Hepatocyte (in vitro differentiated cells): ENCODE measurements at regions not wholly inside any gene's neighbourhood (a gene's known extent, or its start where the extent isn't known, plus 50 kb on each side); places are given as distances from the start of the nearest gene placed in this dataset.

Source experiments
- DNase-seq: peaks from one replicate; pipeline ENCODE4 v3.0.0-alpha.2; 2016; ENCODE audit warnings: low spot score
- H2AFZ ChIP-seq: fragments of 200-600 bp; sonication (generic); 2 replicates; pipeline ENCODE4 v1.6.0; 2016; ENCODE audit warnings: antibody characterized with exemption, mild to moderate bottlenecking
- H3K27ac ChIP-seq: fragments of 200-600 bp; sonication (generic); 2 replicates; pipeline ENCODE4 v1.5.1; 2016; ENCODE audit warnings: mild to moderate bottlenecking
- H3K27me3 ChIP-seq: fragments of 200-600 bp; sonication (generic); 2 replicates; pipeline ENCODE4 v1.6.1; 2016
- H3K36me3 ChIP-seq: fragments of 200-600 bp; sonication (generic); replicated peaks from 2 replicates; pipeline ENCODE4 v1.5.1; 2016; ENCODE audit warnings: low read depth; ENCODE audit not compliant: insufficient read depth
- H3K4me1 ChIP-seq: fragments of 200-600 bp; sonication (generic); 2 replicates; pipeline ENCODE4 v1.5.1; 2016; ENCODE audit warnings: mild to moderate bottlenecking, moderate library complexity; ENCODE audit not compliant: insufficient read depth
- H3K4me2 ChIP-seq: fragments of 200-600 bp; sonication (generic); 2 replicates; pipeline ENCODE4 v1.6.0; 2016
- H3K4me3 ChIP-seq: fragments of 200-600 bp; sonication (generic); 2 replicates; pipeline ENCODE4 v1.5.1; 2016; ENCODE audit warnings: mild to moderate bottlenecking
- H3K79me2 ChIP-seq: fragments of 200-600 bp; sonication (generic); 2 replicates; pipeline ENCODE4 v1.6.0; 2017; ENCODE audit warnings: mild to moderate bottlenecking
- H3K9me2 ChIP-seq: fragments of 200-600 bp; sonication (generic); replicated peaks from 2 replicates; pipeline ENCODE4 v1.6.0; 2017; ENCODE audit warnings: mild to moderate bottlenecking; ENCODE audit not compliant: insufficient read depth
- H3K9me3 ChIP-seq: fragments of 200-600 bp; sonication (generic); 2 replicates; pipeline ENCODE4 v1.5.1; 2016; ENCODE audit warnings: low read depth, mild to moderate bottlenecking
- H4K20me1 ChIP-seq: fragments of 200-600 bp; sonication (generic); 2 replicates; pipeline ENCODE4 v1.6.0; 2016; ENCODE audit warnings: mild to moderate bottlenecking; ENCODE audit not compliant: insufficient read depth, poor library complexity, severe bottlenecking
- CTCF ChIP-seq: fragments of 200-600 bp; sonication (generic); IDR thresholded peaks from 2 replicates; pipeline ENCODE4 v1.5.1; 2016; ENCODE audit warnings: antibody characterized with exemption, mild to moderate bottlenecking; ENCODE audit not compliant: poor library complexity
- EZH2 ChIP-seq: fragments of 200-600 bp; sonication (generic); IDR thresholded peaks from 2 replicates; pipeline ENCODE4 v1.6.1; 2016; ENCODE audit warnings: antibody characterized with exemption, mild to moderate bottlenecking, borderline replicate concordance
- EZH2phosphoT487 ChIP-seq: fragments of 200-600 bp; sonication (generic); IDR thresholded peaks from one replicate; pipeline ENCODE4 v1.6.1; 2018; ENCODE audit warnings: antibody characterized with exemption, mild to moderate bottlenecking, low read depth, moderate library complexity; ENCODE audit not compliant: unreplicated experiment, severe bottlenecking
- WGBS: methylation state at CpG from one replicate; pipeline ENCODE4 v1.1.6; 2016; ENCODE audit warnings: low lambda C conversion rate; ENCODE audit errors: missing lambda C conversion rate; 5-methylcytosine and 5-hydroxymethylcytosine counted together

DNA sequence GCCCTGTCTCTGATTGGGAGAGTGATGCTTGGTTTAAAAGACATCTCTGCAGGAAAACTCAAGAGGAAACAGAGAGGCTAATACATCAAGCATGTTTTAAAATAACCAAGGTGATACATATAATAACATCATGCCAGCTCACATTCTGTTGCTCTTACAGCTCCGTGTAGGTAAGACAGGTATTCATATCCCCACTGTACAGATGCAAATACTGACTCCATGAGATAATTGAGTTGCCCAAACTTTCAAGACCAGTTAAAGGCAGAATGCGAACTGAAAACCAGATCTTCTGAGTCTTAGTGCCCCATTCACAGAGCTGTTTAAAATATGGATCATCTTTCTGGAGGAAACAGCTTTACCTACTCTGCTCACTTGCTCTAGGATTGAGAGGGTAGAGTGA is 214.0 kb downstream of the PIK3R1 start:
- no peak overlapping the region for H2AFZ ChIP-seq
- no peaks in the 10 kb centered on the region for H4K20me1 ChIP-seq
- H3K79me2 ChIP-seq, result no peaks in the 10 kb centered on the region
- no peak overlapping the region for H3K4me3 ChIP-seq
- H3K36me3 ChIP-seq, result no peaks in the 10 kb centered on the region
- no peak overlapping the region for H3K27ac ChIP-seq
- DNase-seq, result no peak
- WGBS, result 93% methylated on average over 2 of the region's 2 CpGs
- peaks cover 15% of the 10 kb centered on the region for H3K4me1 ChIP-seq
- no peak for TF ChIP-seq CTCF
- no peak for TF ChIP-seq EZH2
- TF ChIP-seq EZH2phosphoT487, result no peak
- H3K9me2 ChIP-seq, result no peaks in the 10 kb centered on the region
- no peak overlapping the region for H3K4me2 ChIP-seq
- no peaks in the 10 kb centered on the region for H3K27me3 ChIP-seq
- H3K9me3 ChIP-seq, result no peaks in the 10 kb centered on the region

- H3K4me1 ChIP-seq, result peaks cover 11% of the 10 kb centered on the region
- no peak for TF ChIP-seq EZH2phosphoT487
- TF ChIP-seq EZH2, result no peak
- no peak for TF ChIP-seq CTCF
- no peaks in the 10 kb centered on the region for H3K36me3 ChIP-seq
- H3K9me3 ChIP-seq, result no peaks in the 10 kb centered on the region
- H3K27me3 ChIP-seq, result no peaks in the 10 kb centered on the region
- no peak overlapping the region for H3K4me3 ChIP-seq
- no peaks in the 10 kb centered on the region for H3K9me2 ChIP-seq
- DNase-seq, result no peak
- no peak overlapping the region for H3K4me2 ChIP-seq
- no peaks in the 10 kb centered on the region for H4K20me1 ChIP-seq
- 76% methylated on average over 1 of the region's 1 CpG for WGBS
- no peak overlapping the region for H3K27ac ChIP-seq
- no peak overlapping the region for H2AFZ ChIP-seq
- H3K79me2 ChIP-seq, result no peaks in the 10 kb centered on the region
Observed at GRCh38 chr5:68430279-68430678, 214.7 kb downstream of the PIK3R1 start.

- H3K4me3 ChIP-seq, result no peak overlapping the region
- H3K36me3 ChIP-seq, result no peaks in the 10 kb centered on the region
- H3K79me2 ChIP-seq, result no peaks in the 10 kb centered on the region
- no peaks in the 10 kb centered on the region for H3K9me2 ChIP-seq
- H4K20me1 ChIP-seq, result no peaks in the 10 kb centered on the region
- 97% methylated on average over 1 of the region's 1 CpG for WGBS
- H3K27ac ChIP-seq, result no peak overlapping the region
- TF ChIP-seq CTCF (no peak), EZH2 (no peak), EZH2phosphoT487 (no peak)
- no peak for DNase-seq
- no peaks in the 10 kb centered on the region for H3K27me3 ChIP-seq
- no peaks in the 10 kb centered on the region for H3K9me3 ChIP-seq
- H3K4me2 ChIP-seq, result no peak overlapping the region
- H2AFZ ChIP-seq, result no peak overlapping the region
- H3K4me1 ChIP-seq, result peaks cover 9% of the 10 kb centered on the region
Observed at GRCh38 chr5:68431186-68431585, 215.6 kb downstream of the PIK3R1 start.
